ENCODE measurements at regions not wholly inside any gene's neighbourhood (a gene's known extent, or its start where the extent isn't known, plus 50 kb on each side); places are given as distances from the start of the nearest gene placed in this dataset.

DNA sequence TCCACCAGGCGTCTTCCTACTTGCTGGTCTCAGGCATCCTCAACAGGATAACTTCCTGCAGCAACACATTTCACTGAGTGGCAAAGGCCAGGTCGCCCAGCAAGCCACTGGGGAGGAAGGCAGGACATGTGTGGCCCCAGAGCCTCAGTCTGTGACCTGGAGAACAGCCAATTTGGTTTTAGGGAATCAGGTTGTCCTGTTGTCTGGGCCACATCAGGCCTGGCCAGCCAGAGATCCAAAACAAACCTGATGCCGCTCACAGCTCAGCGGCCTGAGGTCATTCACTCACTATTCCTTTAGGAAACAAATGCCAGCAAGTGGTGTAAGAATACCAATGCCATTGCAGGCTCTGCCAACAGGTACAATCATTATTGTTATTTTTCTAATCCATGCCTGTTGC lies 210.7 kb downstream of the VAPA start:
- H2AFZ ChIP-seq (replicated peaks; ENCODE audit: low read length, poor library complexity): no peak overlapping the region
- H3K27ac ChIP-seq (ENCODE audit: insufficient read depth, low read length): no peak overlapping the region
- 0 out of 2 replicates have a peak overlapping the region, but pooled peaks have one; percentile 21 for H3K4ac ChIP-seq (ENCODE audit: low read depth, low read length)
- intact Hi-C loops (cut with micrococcal nuclease): loop anchor here (5.0 kb wide), 2 partner anchors 107 to 398 kb away; no protein-coding TSS in a partner anchor
- no peak overlapping the region for H2BK20ac ChIP-seq (ENCODE audit: low read depth, low read length)
- H3K36me3 ChIP-seq (ENCODE audit: control insufficient read depth, insufficient read depth, low read length): no peaks in the 10 kb centered on the region
- WGBS, 2 experiments (ENCODE audit: extremely low coverage in 2 of 2, insufficient read length in 1 of 2): no CpG with 5 or more reads among the region's 4 CpGs
- H4K8ac ChIP-seq (ENCODE audit: low read depth in 2 of 2, low read length in 2 of 2): no peak overlapping the region
- no peak overlapping the region for H3K4me2 ChIP-seq (ENCODE audit: low read depth, low read length)
- no peak for DNase-seq
- H2BK5ac ChIP-seq (ENCODE audit: low read depth, low read length, poor library complexity, severe bottlenecking): no peak overlapping the region
- no peaks in the 10 kb centered on the region; the same call in 1 of the 2 replicates for H4K20me1 ChIP-seq (ENCODE audit: insufficient read depth, low read length)
- dilution Hi-C loops (cut with HindIII; ENCODE audit: low sequenced_read_pairs, unreplicated experiment): no loop called here
- H4K5ac ChIP-seq (ENCODE audit: low read depth, low read length): no peak overlapping the region
- H2AK9ac ChIP-seq (replicated peaks; ENCODE audit: low read depth, low read length, poor library complexity): no peak overlapping the region
- no peak overlapping the region for H4K91ac ChIP-seq (ENCODE audit: insufficient read depth, low read depth, low read length)
- no peak overlapping the region for H2BK15ac ChIP-seq (ENCODE audit: low read depth, low read length)
- no peak overlapping the region for H3K4me3 ChIP-seq (ENCODE audit: insufficient read depth, low read depth, low read length)
- H2BK120ac ChIP-seq (ENCODE audit: low read depth, low read length): no peak overlapping the region
- H3K14ac ChIP-seq (replicated peaks; ENCODE audit: low read depth, low read length): no peak overlapping the region
- H3K56ac ChIP-seq (ENCODE audit: extremely low read depth, insufficient read depth, low read length): no peak overlapping the region
- TF ChIP-seq SMC3 (IDR thresholded peaks at IDR 0.05; ENCODE audit: low read depth, low read length): no peak
- TF ChIP-seq CHD1 (IDR thresholded peaks at IDR 0.05; ENCODE audit: low read depth, low read length): no peak
- no peak for TF ChIP-seq MAZ (IDR thresholded peaks at IDR 0.05; ENCODE audit: borderline replicate concordance, low read depth, low read length)
- TF ChIP-seq BHLHE40 (IDR thresholded peaks at IDR 0.05; ENCODE audit: low read depth, low read length): no peak
- TF ChIP-seq, protein P1, sequence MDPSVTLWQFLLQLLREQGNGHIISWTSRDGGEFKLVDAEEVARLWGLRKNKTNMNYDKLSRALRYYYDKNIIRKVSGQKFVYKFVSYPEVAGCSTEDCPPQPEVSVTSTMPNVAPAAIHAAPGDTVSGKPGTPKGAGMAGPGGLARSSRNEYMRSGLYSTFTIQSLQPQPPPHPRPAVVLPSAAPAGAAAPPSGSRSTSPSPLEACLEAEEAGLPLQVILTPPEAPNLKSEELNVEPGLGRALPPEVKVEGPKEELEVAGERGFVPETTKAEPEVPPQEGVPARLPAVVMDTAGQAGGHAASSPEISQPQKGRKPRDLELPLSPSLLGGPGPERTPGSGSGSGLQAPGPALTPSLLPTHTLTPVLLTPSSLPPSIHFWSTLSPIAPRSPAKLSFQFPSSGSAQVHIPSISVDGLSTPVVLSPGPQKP (IDR thresholded peaks at IDR 0.05; ENCODE audit: borderline replicate concordance, low read depth, low read length): no peak
- TF ChIP-seq RAD21 (IDR thresholded peaks at IDR 0.05; ENCODE audit: low read length): no peak
- TF ChIP-seq USF2 (IDR thresholded peaks at IDR 0.05; ENCODE audit: low read depth, low read length): no peak
- TF ChIP-seq FOS (IDR thresholded peaks at IDR 0.05; ENCODE audit: low read depth, low read length): no peak
- TF ChIP-seq RFX5 (IDR thresholded peaks at IDR 0.05; ENCODE audit: low read depth, low read length): no peak
- TF ChIP-seq MAFK (IDR thresholded peaks at IDR 0.05; ENCODE audit: low read depth, low read length): no peak
- no peak for TF ChIP-seq RCOR1 (IDR thresholded peaks at IDR 0.05; ENCODE audit: insufficient replicate concordance, low read length)
- no peak for TF ChIP-seq CEBPB (IDR thresholded peaks at IDR 0.05; ENCODE audit: low read depth, low read length)
- TF ChIP-seq POLR2A (IDR thresholded peaks at IDR 0.05; ENCODE audit: low read depth, low read length): no peak
- no peak for TF ChIP-seq NFE2L2 (IDR thresholded peaks at IDR 0.05; ENCODE audit: low read depth, low read length)
- no peak for TF ChIP-seq MXI1 (IDR thresholded peaks at IDR 0.05; ENCODE audit: borderline replicate concordance, low read depth, low read length)
- TF ChIP-seq CTCF (conservative IDR thresholded peaks at IDR 0.05; ENCODE audit: low read depth, low read length): no peak
- no peaks in the 10 kb centered on the region for H3K79me1 ChIP-seq (ENCODE audit: low read depth in 1 of 2, low read length in 2 of 2)
- H3K9me3 ChIP-seq (ENCODE audit: control insufficient read depth, insufficient read depth, low read length): no peaks in the 10 kb centered on the region
- peaks cover 6% of the 10 kb centered on the region; the same call in 1 of the 2 replicates for H3K9me1 ChIP-seq (ENCODE audit: insufficient read depth, low read length)
- in situ Hi-C loops (cut with MboI; ENCODE audit: low sequenced_read_pairs): no loop called here
- no peak overlapping the region for H2AK5ac ChIP-seq (ENCODE audit: low read depth, low read length)
- ATAC-seq (ENCODE audit: low read depth): no peak
- peaks cover 3% of the 10 kb centered on the region; the same call in 1 of the 2 replicates for H3K27me3 ChIP-seq (ENCODE audit: control insufficient read depth, insufficient read depth, low read length)
- POLR2A ChIA-PET (ENCODE audit: unreplicated experiment): no interaction called here
- CTCF ChIA-PET: no interaction called here
- no TSS peak for BruUV-seq (replicated peaks)
- H3K4me1 ChIP-seq (ENCODE audit: control insufficient read depth, insufficient read depth, low read length): peaks cover 14% of the 10 kb centered on the region
- no peak overlapping the region for H3K23ac ChIP-seq (ENCODE audit: low read depth, low read length)
- H3K18ac ChIP-seq (ENCODE audit: low read depth, low read length): no peak overlapping the region
- H3K9ac ChIP-seq (ENCODE audit: low read depth, low read length): no peak overlapping the region

All from IMR-90 (cell line).